Gastrocnemius medialis (tissue), 4 donors: ENCODE measurements at regions not wholly inside any gene's neighbourhood (a gene's known extent, or its start where the extent isn't known, plus 50 kb on each side); places are given as distances from the start of the nearest gene placed in this dataset.

Experiments
- POLR2A ChIP-seq, 2 donors: fragments of 450-650 bp; IDR thresholded peaks; one replicate each; pipeline ENCODE4 v1.6.1; 2017; ENCODE audit warnings: antibody characterized with exemption in 2 of 2, mild to moderate bottlenecking in 2 of 2, moderate library complexity in 2 of 2
- TF ChIP-seq, protein P1 (sequence below), 5 experiments: fragments of 450-650 bp in 3 of 5; fragments of 200-600 bp in 2 of 5; sonication (generic) in 2 of 5; IDR thresholded peaks in 4 of 5; conservative IDR thresholded peaks in 1 of 5; 1 replicate in 4 of 5; 2 replicates in 1 of 5; pipeline ENCODE4 v1.5.1; 2016 to 2019; ENCODE audit warnings: antibody characterized with exemption in 5 of 5, mild to moderate bottlenecking in 3 of 5, moderate library complexity in 3 of 5

DNA sequence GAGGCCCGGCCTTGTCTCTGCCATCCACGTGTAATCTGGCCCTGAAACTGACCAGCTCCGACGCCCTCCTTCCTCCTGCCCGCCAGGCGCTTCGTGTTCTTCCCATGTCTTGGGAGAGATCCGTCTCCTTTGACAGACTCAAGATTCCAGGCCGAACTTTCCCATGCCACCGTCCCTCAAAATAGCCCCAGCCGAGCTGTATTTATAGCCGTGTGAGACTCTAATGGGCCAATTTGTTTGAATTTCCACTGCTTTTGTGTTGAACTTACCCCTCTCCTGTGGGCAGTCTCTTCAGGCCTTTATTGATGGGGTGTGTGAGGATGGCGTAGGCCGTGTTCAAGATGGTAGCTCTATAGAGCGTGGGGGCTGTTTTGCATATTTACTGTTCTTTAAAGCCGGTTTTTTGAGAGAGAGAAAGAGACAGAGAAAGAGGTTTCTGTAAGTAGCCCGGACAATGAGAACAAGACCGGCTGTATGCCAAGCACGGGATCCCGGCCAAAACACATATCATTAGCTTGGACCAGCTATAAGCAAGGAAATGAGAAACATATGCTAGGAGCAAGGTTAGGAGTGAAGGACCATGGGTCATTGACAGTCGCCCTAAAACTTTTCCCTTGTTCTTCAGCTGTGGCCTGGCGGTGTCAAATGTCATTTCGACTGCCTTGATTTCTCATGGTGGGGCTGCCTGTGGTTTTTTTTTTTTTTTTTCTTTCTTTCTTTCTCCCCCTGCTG, 124.5 kb upstream of the ZFHX3 start:
- TF ChIP-seq, protein P1, sequence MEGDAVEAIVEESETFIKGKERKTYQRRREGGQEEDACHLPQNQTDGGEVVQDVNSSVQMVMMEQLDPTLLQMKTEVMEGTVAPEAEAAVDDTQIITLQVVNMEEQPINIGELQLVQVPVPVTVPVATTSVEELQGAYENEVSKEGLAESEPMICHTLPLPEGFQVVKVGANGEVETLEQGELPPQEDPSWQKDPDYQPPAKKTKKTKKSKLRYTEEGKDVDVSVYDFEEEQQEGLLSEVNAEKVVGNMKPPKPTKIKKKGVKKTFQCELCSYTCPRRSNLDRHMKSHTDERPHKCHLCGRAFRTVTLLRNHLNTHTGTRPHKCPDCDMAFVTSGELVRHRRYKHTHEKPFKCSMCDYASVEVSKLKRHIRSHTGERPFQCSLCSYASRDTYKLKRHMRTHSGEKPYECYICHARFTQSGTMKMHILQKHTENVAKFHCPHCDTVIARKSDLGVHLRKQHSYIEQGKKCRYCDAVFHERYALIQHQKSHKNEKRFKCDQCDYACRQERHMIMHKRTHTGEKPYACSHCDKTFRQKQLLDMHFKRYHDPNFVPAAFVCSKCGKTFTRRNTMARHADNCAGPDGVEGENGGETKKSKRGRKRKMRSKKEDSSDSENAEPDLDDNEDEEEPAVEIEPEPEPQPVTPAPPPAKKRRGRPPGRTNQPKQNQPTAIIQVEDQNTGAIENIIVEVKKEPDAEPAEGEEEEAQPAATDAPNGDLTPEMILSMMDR (IDR thresholded peaks at IDR 0.05 in 4 of 5, conservative IDR thresholded peaks at IDR 0.05 in 1 of 5): no peak
- TF ChIP-seq POLR2A (IDR thresholded peaks at IDR 0.05): no peak
